HepG2 (cell line): ENCODE measurements at regions not wholly inside any gene's neighbourhood (a gene's known extent, or its start where the extent isn't known, plus 50 kb on each side); places are given as distances from the start of the nearest gene placed in this dataset.

Source experiments
- ATAC-seq: fragments of 200-7000 bp; cut with Tn5 transposase; 3 replicates; pipeline ENCODE4 v1.9.1; 2020; ENCODE audit warnings: mild to moderate bottlenecking, moderate library complexity
- BruUV-seq: library from RNA; stranded (reverse); fragments of 400-500 nt; replicated peaks from 2 replicates; lab custom pipeline; 2021; lab: Mats Ljungman, UMichigan
- CTCF ChIA-PET: fragments of 300-600 bp; formaldehyde crosslinking; extraction: SDS; loops from one replicate; lab custom pipeline; 2021; ENCODE audit warnings: low total read pairs, inconsistent platforms, low intra/inter-chr PET ratio; lab: Yijun Ruan, JAX
- POLR2A ChIA-PET: fragments of 350-600 bp; sonication (Branson Sonifier 250); formaldehyde crosslinking; loops from one replicate; lab custom pipeline; 2020; ENCODE audit warnings: antibody characterized with exemption, inconsistent platforms; lab: Yijun Ruan, JAX
- DNase-seq: peaks from one replicate; pipeline ENCODE4 v3.0.0-alpha.2; 2015; ENCODE audit warnings: low spot score
- FAIRE-seq: peaks from 3 replicates; lab custom pipeline; 2011; peaks lifted over from hg19 to GRCh38; lab: Jason Lieb, UNC
- H2AFZ ChIP-seq: one replicate; pipeline ENCODE4 v1.6.1; 2011; ENCODE audit warnings: low read length, inconsistent platforms
- H3K27ac ChIP-seq: fragments of 300-600 bp; 3 replicates; pipeline ENCODE4 v1.8.0; 2011; ENCODE audit warnings: mixed run types, mild to moderate bottlenecking, mixed read lengths, low read length, inconsistent platforms; ENCODE audit not compliant: insufficient read depth; ENCODE audit errors: extremely low read length
- H3K27me3 ChIP-seq, 2 experiments: fragments of 200-600 bp in 1 of 2; 2 replicates in 1 of 2; 3 replicates in 1 of 2; pipeline versions ENCODE4 v1.6.0 to v1.8.0; 2011; ENCODE audit warnings: low read length in 2 of 2, mild to moderate bottlenecking in 2 of 2, moderate library complexity in 2 of 2, inconsistent platforms in 1 of 2; ENCODE audit not compliant: insufficient read depth in 2 of 2, control insufficient read depth in 1 of 2
- H3K36me3 ChIP-seq, 2 experiments: fragments of 200-600 bp in 1 of 2; replicated peaks in 1 of 2; 2 replicates in 1 of 2; 3 replicates in 1 of 2; pipeline versions ENCODE4 v1.5.1 to v1.8.0; 2011; ENCODE audit warnings: low read length in 2 of 2, inconsistent platforms in 1 of 2; ENCODE audit not compliant: insufficient read depth in 2 of 2, control insufficient read depth in 1 of 2
- H3K4me1 ChIP-seq: 2 replicates; pipeline ENCODE4 v1.5.1; 2012; ENCODE audit warnings: low read length, inconsistent platforms; ENCODE audit not compliant: insufficient read depth
- H3K4me2 ChIP-seq: 2 replicates; pipeline ENCODE4 v1.6.0; 2011; ENCODE audit warnings: low read depth, low read length, inconsistent platforms
- H3K4me3 ChIP-seq, 3 experiments: fragments of 200-600 bp in 1 of 3; sonication (generic), shearing (Covaris generic) in 1 of 3; replicated peaks in 1 of 3; 2 replicates each; pipeline ENCODE4 v1.5.1; 2011 to 2016; ENCODE audit warnings: low read length in 3 of 3, inconsistent platforms in 2 of 3, low read depth in 2 of 3, mild to moderate bottlenecking in 2 of 3, control low read depth in 1 of 3, mixed read lengths in 1 of 3; ENCODE audit not compliant: insufficient read depth in 1 of 3
- H3K79me2 ChIP-seq: one replicate; pipeline ENCODE4 v1.6.1; 2011; ENCODE audit warnings: low read length, inconsistent platforms; ENCODE audit not compliant: insufficient read depth
- H3K9ac ChIP-seq: 2 replicates; pipeline ENCODE4 v1.6.0; 2011; ENCODE audit warnings: mild to moderate bottlenecking, low read depth, low read length, inconsistent platforms; ENCODE audit not compliant: insufficient read depth
- H3K9me3 ChIP-seq: 2 replicates; pipeline ENCODE4 v1.5.1; 2012; ENCODE audit warnings: mild to moderate bottlenecking, low read length
- H4K20me1 ChIP-seq: 2 replicates; pipeline ENCODE4 v1.6.0; 2011; ENCODE audit warnings: inconsistent platforms, mild to moderate bottlenecking, low read length, moderate library complexity; ENCODE audit not compliant: insufficient read depth
- FOSL2 ChIP-seq: sonication (generic); formaldehyde crosslinking; IDR thresholded peaks from 2 replicates; pipeline ENCODE4 v1.4.0; 2020; ENCODE audit warnings: missing genetic modification reagents
- KDM2A ChIP-seq: sonication (generic); formaldehyde crosslinking; IDR thresholded peaks from 2 replicates; pipeline ENCODE4 v1.4.0; 2020; ENCODE audit warnings: low read depth, missing genetic modification reagents, borderline replicate concordance
- KMT2A ChIP-seq: sonication (generic); formaldehyde crosslinking; IDR thresholded peaks from 2 replicates; pipeline ENCODE4 v1.4.0; 2020; ENCODE audit warnings: missing genetic modification reagents
- RAD21 ChIP-seq: fragments of 450-650 bp; formaldehyde crosslinking; IDR thresholded peaks from 2 replicates; pipeline ENCODE4 v1.5.0; 2020; ENCODE audit warnings: mild to moderate bottlenecking
- SMC3 ChIP-seq: IDR thresholded peaks from 2 replicates; pipeline ENCODE4 v1.6.1; 2011; ENCODE audit warnings: low read length, improper control_type of control experiment
- STAG1 ChIP-seq: sonication (generic); formaldehyde crosslinking; IDR thresholded peaks from 2 replicates; pipeline ENCODE4 v1.4.0; 2020; ENCODE audit warnings: missing genetic modification reagents
- XRCC5 ChIP-seq: fragments of 200-400 bp; formaldehyde crosslinking; optimal IDR thresholded peaks from 2 replicates; pipeline ENCODE3; 2017; ENCODE audit warnings: mild to moderate bottlenecking, low read length
- ZNF121 ChIP-seq: sonication (generic); formaldehyde crosslinking; IDR thresholded peaks from 2 replicates; pipeline ENCODE4 v1.5.0; 2020; ENCODE audit warnings: mild to moderate bottlenecking, missing genetic modification reagents
- ZNF350 ChIP-seq: sonication (generic); formaldehyde crosslinking; IDR thresholded peaks from 2 replicates; pipeline ENCODE4 v1.4.0; 2020; ENCODE audit warnings: mild to moderate bottlenecking, low read depth, missing genetic modification reagents, borderline replicate concordance
- WGBS: methylation state at CpG from one replicate; pipeline ENCODE4 v1.1.6; 2017; ENCODE audit warnings: low lambda C conversion rate; 5-methylcytosine and 5-hydroxymethylcytosine counted together
- in situ Hi-C: cut with HindIII; loops from 2 replicates; pipeline ENCODE4 v1.10.0; 2017; ENCODE audit warnings: low pct_unique_long_range_greater_than_20kb; ENCODE audit not compliant: extremely low pct_ligation_motif_present
- intact Hi-C: fragments of 100-400 bp; cut with micrococcal nuclease; formaldehyde crosslinking; loops from one replicate; pipeline ENCODE4 v1.10.0; 2022; ENCODE audit not compliant: unreplicated experiment
- TF ChIP-seq, protein P1 (sequence below): sonication (generic); formaldehyde crosslinking; IDR thresholded peaks from 2 replicates; pipeline ENCODE4 v1.5.0; 2020; ENCODE audit warnings: mild to moderate bottlenecking, missing genetic modification reagents, moderate library complexity
- TF ChIP-seq, protein P2 (sequence below): sonication (generic); formaldehyde crosslinking; IDR thresholded peaks from 2 replicates; pipeline ENCODE4 v1.4.0; 2020; ENCODE audit warnings: missing genetic modification reagents

DNA sequence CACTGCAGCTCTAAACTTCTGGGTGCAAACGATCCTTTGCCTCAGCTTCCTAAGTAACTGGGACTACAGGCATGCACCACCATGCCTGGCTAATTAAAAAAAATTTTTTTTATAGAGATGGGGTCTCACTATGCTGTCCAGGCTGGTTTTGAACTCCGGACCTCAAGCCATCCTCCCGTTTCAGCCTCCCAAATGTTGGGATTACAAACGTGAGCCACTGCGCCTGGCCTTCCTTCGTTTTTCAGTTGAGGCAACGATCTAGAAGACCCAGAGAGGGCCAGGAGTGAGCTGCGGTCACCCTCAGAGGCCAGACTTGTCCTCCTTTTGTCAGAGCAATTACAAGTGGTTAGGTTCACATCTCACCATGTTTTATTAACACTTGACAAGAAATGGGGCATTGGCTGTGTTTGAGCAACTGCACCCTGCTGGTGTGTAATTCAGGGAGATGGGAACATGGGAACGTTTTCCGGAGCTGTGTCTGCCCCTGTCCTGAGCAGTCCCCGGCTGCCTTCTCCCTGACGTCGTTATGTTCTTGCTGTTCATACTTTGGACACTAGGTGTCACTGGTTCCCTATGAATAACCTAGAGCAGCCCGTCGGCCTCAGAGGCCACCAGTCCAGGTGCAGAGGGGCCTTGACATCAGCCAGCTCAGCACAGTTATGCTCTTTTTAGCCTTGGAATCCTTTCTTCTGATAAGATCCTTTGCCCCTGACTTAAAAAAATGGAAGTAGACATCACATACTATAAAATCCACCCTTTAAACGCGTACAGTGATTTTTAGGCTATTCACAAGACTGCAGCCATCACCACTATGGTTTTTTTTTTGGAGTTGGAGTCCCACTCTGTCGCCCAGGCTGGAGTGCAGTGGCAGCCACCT lies 375.0 kb downstream of the TYW1 start:
- peak; percentile 70 for DNase-seq
- H3K4me3 ChIP-seq: no peak overlapping the region
- intact Hi-C loops (no loop called here), in situ Hi-C loops (no loop called here)
- ChIA-PET CTCF (no interaction called here), POLR2A (no interaction called here)
- ATAC-seq: peak; percentile 100
- H3K9me3 ChIP-seq: peaks cover 7% of the 10 kb centered on the region; the same call in 1 of the 2 replicates
- H3K36me3 ChIP-seq: no peaks in the 10 kb centered on the region
- no peak overlapping the region for H3K9ac ChIP-seq
- BruUV-seq: no TSS peak
- peak; percentile 94 for FAIRE-seq
- no peaks in the 10 kb centered on the region for H3K4me1 ChIP-seq
- TF ChIP-seq ZNF350: no peak
- TF ChIP-seq, protein P1, sequence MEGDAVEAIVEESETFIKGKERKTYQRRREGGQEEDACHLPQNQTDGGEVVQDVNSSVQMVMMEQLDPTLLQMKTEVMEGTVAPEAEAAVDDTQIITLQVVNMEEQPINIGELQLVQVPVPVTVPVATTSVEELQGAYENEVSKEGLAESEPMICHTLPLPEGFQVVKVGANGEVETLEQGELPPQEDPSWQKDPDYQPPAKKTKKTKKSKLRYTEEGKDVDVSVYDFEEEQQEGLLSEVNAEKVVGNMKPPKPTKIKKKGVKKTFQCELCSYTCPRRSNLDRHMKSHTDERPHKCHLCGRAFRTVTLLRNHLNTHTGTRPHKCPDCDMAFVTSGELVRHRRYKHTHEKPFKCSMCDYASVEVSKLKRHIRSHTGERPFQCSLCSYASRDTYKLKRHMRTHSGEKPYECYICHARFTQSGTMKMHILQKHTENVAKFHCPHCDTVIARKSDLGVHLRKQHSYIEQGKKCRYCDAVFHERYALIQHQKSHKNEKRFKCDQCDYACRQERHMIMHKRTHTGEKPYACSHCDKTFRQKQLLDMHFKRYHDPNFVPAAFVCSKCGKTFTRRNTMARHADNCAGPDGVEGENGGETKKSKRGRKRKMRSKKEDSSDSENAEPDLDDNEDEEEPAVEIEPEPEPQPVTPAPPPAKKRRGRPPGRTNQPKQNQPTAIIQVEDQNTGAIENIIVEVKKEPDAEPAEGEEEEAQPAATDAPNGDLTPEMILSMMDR (CRISPR knock-in tag): peak; percentile 91
- peak; percentile 82 for TF ChIP-seq STAG1 (CRISPR knock-in tag)
- TF ChIP-seq RAD21 (CRISPR knock-in tag): peak; percentile 69
- peak; percentile 27; the same call in 1 of the 2 replicates for TF ChIP-seq ZNF121
- no peak for TF ChIP-seq KMT2A (CRISPR knock-in tag)
- peak; percentile 22; the same call in 1 of the 2 replicates for TF ChIP-seq KDM2A (CRISPR knock-in tag)
- peak; percentile 58; the same call in 1 of the 2 replicates for TF ChIP-seq SMC3
- peak; percentile 33 for TF ChIP-seq XRCC5
- no peak for TF ChIP-seq FOSL2
- TF ChIP-seq, protein P2, sequence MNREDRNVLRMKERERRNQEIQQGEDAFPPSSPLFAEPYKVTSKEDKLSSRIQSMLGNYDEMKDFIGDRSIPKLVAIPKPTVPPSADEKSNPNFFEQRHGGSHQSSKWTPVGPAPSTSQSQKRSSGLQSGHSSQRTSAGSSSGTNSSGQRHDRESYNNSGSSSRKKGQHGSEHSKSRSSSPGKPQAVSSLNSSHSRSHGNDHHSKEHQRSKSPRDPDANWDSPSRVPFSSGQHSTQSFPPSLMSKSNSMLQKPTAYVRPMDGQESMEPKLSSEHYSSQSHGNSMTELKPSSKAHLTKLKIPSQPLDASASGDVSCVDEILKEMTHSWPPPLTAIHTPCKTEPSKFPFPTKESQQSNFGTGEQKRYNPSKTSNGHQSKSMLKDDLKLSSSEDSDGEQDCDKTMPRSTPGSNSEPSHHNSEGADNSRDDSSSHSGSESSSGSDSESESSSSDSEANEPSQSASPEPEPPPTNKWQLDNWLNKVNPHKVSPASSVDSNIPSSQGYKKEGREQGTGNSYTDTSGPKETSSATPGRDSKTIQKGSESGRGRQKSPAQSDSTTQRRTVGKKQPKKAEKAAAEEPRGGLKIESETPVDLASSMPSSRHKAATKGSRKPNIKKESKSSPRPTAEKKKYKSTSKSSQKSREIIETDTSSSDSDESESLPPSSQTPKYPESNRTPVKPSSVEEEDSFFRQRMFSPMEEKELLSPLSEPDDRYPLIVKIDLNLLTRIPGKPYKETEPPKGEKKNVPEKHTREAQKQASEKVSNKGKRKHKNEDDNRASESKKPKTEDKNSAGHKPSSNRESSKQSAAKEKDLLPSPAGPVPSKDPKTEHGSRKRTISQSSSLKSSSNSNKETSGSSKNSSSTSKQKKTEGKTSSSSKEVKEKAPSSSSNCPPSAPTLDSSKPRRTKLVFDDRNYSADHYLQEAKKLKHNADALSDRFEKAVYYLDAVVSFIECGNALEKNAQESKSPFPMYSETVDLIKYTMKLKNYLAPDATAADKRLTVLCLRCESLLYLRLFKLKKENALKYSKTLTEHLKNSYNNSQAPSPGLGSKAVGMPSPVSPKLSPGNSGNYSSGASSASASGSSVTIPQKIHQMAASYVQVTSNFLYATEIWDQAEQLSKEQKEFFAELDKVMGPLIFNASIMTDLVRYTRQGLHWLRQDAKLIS (CRISPR knock-in tag): no peak
- H3K27me3 ChIP-seq: no peaks in the 10 kb centered on the region
- no peak overlapping the region for H2AFZ ChIP-seq
- no peaks in the 10 kb centered on the region for H3K79me2 ChIP-seq
- no peaks in the 10 kb centered on the region for H4K20me1 ChIP-seq
- no peak overlapping the region for H3K4me2 ChIP-seq
- H3K27ac ChIP-seq: no peak overlapping the region
- 18% methylated on average over 17 of the region's 18 CpGs for WGBS
